Chondrocyte (in vitro differentiated cells): ENCODE measurements at regions not wholly inside any gene's neighbourhood (a gene's known extent, or its start where the extent isn't known, plus 50 kb on each side); places are given as distances from the start of the nearest gene placed in this dataset.

ENCODE experiments used
- DNase-seq: peaks from one replicate; pipeline ENCODE4 v3.0.0; 2021; ENCODE audit warnings: mixed read lengths, low spot score
- H3K27ac Mint-ChIP-seq: one replicate; pipeline ENCODE4 v1.8.0; 2021; ENCODE audit warnings: mild to moderate bottlenecking, moderate library complexity, mixed read lengths; ENCODE audit not compliant: unreplicated experiment
- H3K27me3 Mint-ChIP-seq: 2 replicates; pipeline ENCODE4 v1.8.0; 2021; ENCODE audit warnings: low read depth, mixed read lengths
- H3K36me3 Mint-ChIP-seq: 2 replicates; pipeline ENCODE4 v1.8.0; 2021; ENCODE audit warnings: low read depth, mixed read lengths
- H3K4me1 Mint-ChIP-seq: 2 replicates; pipeline ENCODE4 v1.8.0; 2021; ENCODE audit warnings: low read depth, mild to moderate bottlenecking, mixed read lengths
- H3K4me3 Mint-ChIP-seq: one replicate; pipeline ENCODE4 v1.8.0; 2021; ENCODE audit warnings: mild to moderate bottlenecking, moderate library complexity, mixed read lengths; ENCODE audit not compliant: unreplicated experiment
- H3K9me3 Mint-ChIP-seq: 2 replicates; pipeline ENCODE4 v1.8.0; 2021; ENCODE audit warnings: low read depth, mixed read lengths
- CTCF ChIP-seq: fragments of 200-600 bp; sonication (generic); IDR thresholded peaks from 2 replicates; pipeline ENCODE4 v1.5.0; 2021; ENCODE audit warnings: antibody characterized with exemption, mild to moderate bottlenecking, moderate library complexity

- DNase-seq: no peak
- H3K4me3 Mint-ChIP-seq: no peak overlapping the region
- H3K36me3 Mint-ChIP-seq: no peaks in the 10 kb centered on the region
- peaks cover 3% of the 10 kb centered on the region for H3K27me3 Mint-ChIP-seq
- peaks cover 4% of the 10 kb centered on the region for H3K9me3 Mint-ChIP-seq
- TF ChIP-seq CTCF: no peak
- no peaks in the 10 kb centered on the region for H3K4me1 Mint-ChIP-seq
- no peak overlapping the region for H3K27ac Mint-ChIP-seq
Observed at GRCh38 chr1:68820151-68820550, 323.3 kb upstream of the DEPDC1 start.

- no peak overlapping the region for H3K4me3 Mint-ChIP-seq
- no peak for DNase-seq
- H3K27me3 Mint-ChIP-seq: peaks cover 5% of the 10 kb centered on the region
- peaks cover 20% of the 10 kb centered on the region for H3K9me3 Mint-ChIP-seq
- TF ChIP-seq CTCF: no peak
- no peaks in the 10 kb centered on the region for H3K4me1 Mint-ChIP-seq
- H3K27ac Mint-ChIP-seq: no peak overlapping the region
- no peaks in the 10 kb centered on the region for H3K36me3 Mint-ChIP-seq
Observed at GRCh38 chr1:68826836-68827235, 330.0 kb upstream of the DEPDC1 start.

GRCh38 chr1:68827261-68827660 is 330.4 kb upstream of the DEPDC1 start:
- H3K36me3 Mint-ChIP-seq: no peaks in the 10 kb centered on the region
- no peak overlapping the region for H3K27ac Mint-ChIP-seq
- H3K4me1 Mint-ChIP-seq: no peaks in the 10 kb centered on the region
- no peak overlapping the region for H3K4me3 Mint-ChIP-seq
- H3K27me3 Mint-ChIP-seq: peaks cover 5% of the 10 kb centered on the region
- no peak for TF ChIP-seq CTCF
- DNase-seq: no peak
- peaks cover 22% of the 10 kb centered on the region for H3K9me3 Mint-ChIP-seq

- peaks cover 21% of the 10 kb centered on the region for H3K9me3 Mint-ChIP-seq
- no peaks in the 10 kb centered on the region for H3K4me1 Mint-ChIP-seq
- no peaks in the 10 kb centered on the region for H3K36me3 Mint-ChIP-seq
- no peak for TF ChIP-seq CTCF
- no peak overlapping the region for H3K4me3 Mint-ChIP-seq
- H3K27me3 Mint-ChIP-seq: peaks cover 5% of the 10 kb centered on the region
- DNase-seq: no peak
- H3K27ac Mint-ChIP-seq: no peak overlapping the region
Observed at GRCh38 chr1:68828013-68828412, 331.1 kb upstream of the DEPDC1 start.

DNA sequence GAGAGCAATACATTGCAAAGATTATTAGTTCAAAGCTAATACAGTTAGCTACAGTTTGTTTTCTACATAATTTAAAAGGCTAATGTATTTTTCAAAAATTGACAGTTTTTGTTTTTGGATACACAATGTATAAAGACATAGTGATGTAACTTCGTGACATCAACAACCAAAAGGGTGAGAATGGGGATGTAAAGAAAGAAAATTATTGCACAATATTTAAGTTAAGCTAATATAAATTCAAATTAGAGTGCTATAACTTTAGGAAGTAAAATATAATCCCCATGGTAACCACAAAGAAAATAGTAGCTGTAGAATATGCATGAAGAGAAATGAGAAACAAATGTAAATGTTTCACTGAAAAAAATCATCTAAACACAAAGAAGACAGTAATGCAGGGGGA is 334.4 kb upstream of the DEPDC1 start:
- Mint-ChIP-seq H3K4me3 (no peak overlapping the region), H3K4me1 (no peaks in the 10 kb centered on the region), H3K36me3 (no peaks in the 10 kb centered on the region), H3K27me3 (peaks cover 7% of the 10 kb centered on the region), H3K9me3 (peaks cover 22% of the 10 kb centered on the region), H3K27ac (no peak overlapping the region)
- TF ChIP-seq CTCF: no peak
- DNase-seq: no peak
